ENCODE measurements at regions not wholly inside any gene's neighbourhood (a gene's known extent, or its start where the extent isn't known, plus 50 kb on each side); places are given as distances from the start of the nearest gene placed in this dataset.

- in situ Hi-C loops (cut with HindIII; ENCODE audit: low pct_unique_long_range_greater_than_20kb, low sequenced_read_pairs): no loop called here
- no peak for DNase-seq (ENCODE audit: low read depth)
Observed at GRCh38 chr14:54188064-54188666, 208.6 kb upstream of the CDKN3 start.

DNA sequence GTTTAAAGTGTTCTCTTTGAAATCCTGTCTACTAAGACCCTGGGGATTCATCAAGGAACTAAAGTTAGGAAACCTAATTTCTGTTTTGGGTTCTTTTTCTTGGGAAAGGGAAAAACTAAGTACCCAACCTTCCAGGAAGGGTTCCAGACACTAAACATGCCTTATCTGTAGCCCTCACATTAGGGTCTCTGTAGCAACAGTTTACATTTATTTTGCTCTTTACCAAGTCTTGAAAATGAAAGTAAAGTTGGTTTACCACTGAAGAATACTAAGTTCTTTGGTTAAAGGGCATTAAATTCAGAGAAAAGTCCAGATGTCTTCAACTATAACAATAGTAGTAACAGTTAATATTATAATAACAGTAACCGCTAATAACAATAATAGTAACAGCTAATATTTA lies 207.5 kb upstream of the CDKN3 start:
- DNase-seq (ENCODE audit: low read depth): no peak
- in situ Hi-C loops (cut with HindIII; ENCODE audit: low pct_unique_long_range_greater_than_20kb, low sequenced_read_pairs): no loop called here

DNA sequence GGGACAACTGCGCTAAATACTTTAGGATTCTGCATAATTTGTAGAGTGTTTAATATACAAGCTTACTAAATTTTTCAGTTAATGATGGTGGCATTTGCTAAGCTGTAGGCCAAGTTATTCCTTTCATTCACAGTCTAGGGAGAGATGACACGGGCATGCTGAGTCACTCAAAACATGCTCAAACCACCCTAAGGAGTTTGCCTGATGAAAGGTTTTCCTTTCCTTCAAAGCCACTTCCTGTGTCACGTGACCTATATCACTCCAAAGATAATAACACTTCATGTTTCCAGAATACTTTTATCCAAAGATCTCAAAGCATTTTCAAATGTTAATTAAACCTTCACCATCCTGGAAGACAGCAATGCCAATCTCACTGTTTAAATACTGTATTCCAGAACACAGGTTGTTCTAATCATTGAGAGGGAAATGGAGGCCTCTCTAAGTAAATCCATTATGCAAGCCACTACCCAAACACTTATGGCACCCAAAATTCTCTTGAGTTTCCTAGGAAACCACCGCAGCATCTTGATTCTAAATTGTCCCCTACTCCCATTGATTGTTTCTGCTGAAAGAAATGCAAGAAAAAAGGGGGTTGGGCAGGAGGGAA lies 207.0 kb upstream of the CDKN3 start:
- in situ Hi-C loops (cut with HindIII; ENCODE audit: low pct_unique_long_range_greater_than_20kb, low sequenced_read_pairs): no loop called here
- DNase-seq (ENCODE audit: low read depth): peak; percentile 31

GRCh38 chr14:54191846-54192245 lies 205.0 kb upstream of the CDKN3 start:
- in situ Hi-C loops (cut with HindIII; ENCODE audit: low pct_unique_long_range_greater_than_20kb, low sequenced_read_pairs): no loop called here
- no peak for DNase-seq (ENCODE audit: low read depth)

DNA sequence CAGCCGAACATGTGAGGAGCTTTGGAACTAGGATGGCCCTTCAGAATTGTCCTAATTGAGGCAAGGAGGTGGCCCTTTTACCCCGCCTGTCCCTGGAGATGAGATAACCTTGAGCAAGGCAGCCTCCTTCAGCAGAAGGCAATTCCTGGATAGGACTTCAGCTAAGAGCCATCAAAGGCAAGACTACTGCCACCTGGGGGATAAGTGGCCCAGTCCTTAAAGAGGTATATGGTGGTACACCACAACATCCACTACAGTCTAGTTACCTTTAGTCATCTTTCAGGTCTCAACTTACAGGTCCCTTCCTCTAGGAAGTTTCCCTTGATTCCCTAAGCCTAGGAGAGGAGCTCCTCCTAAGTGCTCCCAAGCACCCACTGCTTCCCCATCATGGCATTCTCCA lies 204.2 kb upstream of the CDKN3 start:
- in situ Hi-C loops (cut with HindIII; ENCODE audit: low pct_unique_long_range_greater_than_20kb, low sequenced_read_pairs): no loop called here

DNA sequence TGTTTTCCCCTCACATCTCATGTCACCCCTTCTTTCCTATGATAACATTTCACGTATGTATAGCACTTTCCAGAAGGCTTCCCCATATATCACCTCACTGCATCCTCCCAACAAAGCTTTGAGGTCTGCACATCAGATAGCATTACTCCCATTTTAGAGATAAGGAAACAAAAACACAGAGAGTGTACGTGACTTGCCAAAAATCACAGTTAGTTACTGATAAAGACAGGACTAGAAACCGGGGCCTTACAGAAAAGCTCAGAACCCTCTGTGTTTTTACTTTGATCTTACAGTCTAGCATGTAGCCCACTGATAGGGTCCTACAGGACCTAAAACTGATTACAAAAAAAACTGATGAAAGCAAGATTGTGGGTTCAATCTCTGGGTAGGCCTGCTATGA lies 202.9 kb upstream of the CDKN3 start:
- in situ Hi-C loops (cut with HindIII; ENCODE audit: low pct_unique_long_range_greater_than_20kb, low sequenced_read_pairs): no loop called here

More for the DNA sequence above, 204.2 kb upstream of the CDKN3 start:
- DNase-seq (ENCODE audit: low read depth): no peak

GRCh38 chr14:54194501-54194900 lies 202.3 kb upstream of the CDKN3 start:
- DNase-seq (ENCODE audit: low read depth): no peak
- in situ Hi-C loops (cut with HindIII; ENCODE audit: low pct_unique_long_range_greater_than_20kb, low sequenced_read_pairs): no loop called here

More for the DNA sequence above, 202.9 kb upstream of the CDKN3 start:
- no peak for DNase-seq (ENCODE audit: low read depth)

- no peak for DNase-seq (ENCODE audit: low read depth)
- in situ Hi-C loops (cut with HindIII; ENCODE audit: low pct_unique_long_range_greater_than_20kb, low sequenced_read_pairs): no loop called here
Observed at GRCh38 chr14:54197369-54197768, 199.4 kb upstream of the CDKN3 start.

GRCh38 chr14:54200726-54201125 lies 196.1 kb upstream of the CDKN3 start:
- no peak for DNase-seq (ENCODE audit: low read depth)
- in situ Hi-C loops (cut with HindIII; ENCODE audit: low pct_unique_long_range_greater_than_20kb, low sequenced_read_pairs): no loop called here

DNA sequence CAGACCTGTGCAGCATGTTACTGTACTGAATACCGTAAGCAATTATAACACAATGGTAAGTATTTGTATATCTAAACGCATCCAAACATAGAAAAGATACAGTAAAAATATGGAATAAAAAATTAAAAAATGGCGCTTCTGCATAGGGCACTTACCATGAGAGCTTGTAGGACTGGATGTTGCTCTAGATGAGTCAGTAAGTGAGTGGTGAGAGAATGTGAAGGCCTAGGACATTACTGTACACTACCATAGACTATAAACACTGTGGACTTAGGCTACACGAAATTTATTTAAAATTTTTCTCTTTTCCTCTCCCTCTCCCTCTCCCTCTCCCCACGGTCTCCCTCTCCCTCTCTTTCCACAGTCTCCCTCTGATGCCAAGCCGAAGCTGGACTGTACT lies 194.5 kb upstream of the CDKN3 start:
- in situ Hi-C loops (cut with HindIII; ENCODE audit: low pct_unique_long_range_greater_than_20kb, low sequenced_read_pairs): no loop called here
- no peak for DNase-seq (ENCODE audit: low read depth)

DNA sequence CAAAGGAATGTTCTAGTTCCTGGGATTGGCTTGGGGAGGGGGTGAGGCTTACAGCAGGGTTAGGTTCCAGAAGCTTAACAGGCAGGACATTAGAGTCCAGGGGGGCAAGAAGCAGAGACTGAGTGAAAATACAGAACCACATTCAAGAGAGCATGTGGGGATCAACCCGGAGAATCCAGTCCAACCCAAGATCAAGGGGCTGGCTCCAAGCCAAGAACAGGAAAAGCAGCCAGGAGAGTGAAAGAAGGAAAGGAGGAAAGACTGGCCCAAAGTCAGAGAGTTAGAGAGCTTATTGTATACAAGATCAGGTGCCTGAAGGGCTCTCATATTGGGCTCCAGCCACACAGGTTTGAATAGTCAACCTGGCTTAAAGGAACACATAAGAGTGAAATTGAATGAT lies 190.3 kb upstream of the CDKN3 start:
- in situ Hi-C loops (cut with HindIII; ENCODE audit: low pct_unique_long_range_greater_than_20kb, low sequenced_read_pairs): no loop called here
- DNase-seq (ENCODE audit: low read depth): no peak

DNA sequence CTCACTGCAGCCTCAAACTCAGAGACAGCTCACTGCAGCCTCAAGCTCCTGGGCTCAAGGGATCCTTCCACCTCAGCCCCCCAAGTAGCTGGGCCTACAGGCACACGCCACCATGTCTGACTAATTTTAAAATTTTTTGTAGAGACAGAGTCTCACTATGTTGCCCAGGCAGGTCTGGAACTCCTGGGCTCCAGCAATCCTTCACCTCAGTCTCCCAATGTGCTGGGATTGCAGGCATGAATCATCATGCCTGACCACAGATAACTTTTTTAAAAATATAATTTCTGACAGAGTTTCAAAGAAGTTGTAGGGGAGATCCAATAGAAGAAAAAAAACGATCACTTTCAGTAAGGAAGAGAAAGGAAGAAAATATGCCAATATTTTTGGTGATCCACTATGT lies 189.7 kb upstream of the CDKN3 start:
- in situ Hi-C loops (cut with HindIII; ENCODE audit: low pct_unique_long_range_greater_than_20kb, low sequenced_read_pairs): no loop called here
- DNase-seq (ENCODE audit: low read depth): no peak

DNA sequence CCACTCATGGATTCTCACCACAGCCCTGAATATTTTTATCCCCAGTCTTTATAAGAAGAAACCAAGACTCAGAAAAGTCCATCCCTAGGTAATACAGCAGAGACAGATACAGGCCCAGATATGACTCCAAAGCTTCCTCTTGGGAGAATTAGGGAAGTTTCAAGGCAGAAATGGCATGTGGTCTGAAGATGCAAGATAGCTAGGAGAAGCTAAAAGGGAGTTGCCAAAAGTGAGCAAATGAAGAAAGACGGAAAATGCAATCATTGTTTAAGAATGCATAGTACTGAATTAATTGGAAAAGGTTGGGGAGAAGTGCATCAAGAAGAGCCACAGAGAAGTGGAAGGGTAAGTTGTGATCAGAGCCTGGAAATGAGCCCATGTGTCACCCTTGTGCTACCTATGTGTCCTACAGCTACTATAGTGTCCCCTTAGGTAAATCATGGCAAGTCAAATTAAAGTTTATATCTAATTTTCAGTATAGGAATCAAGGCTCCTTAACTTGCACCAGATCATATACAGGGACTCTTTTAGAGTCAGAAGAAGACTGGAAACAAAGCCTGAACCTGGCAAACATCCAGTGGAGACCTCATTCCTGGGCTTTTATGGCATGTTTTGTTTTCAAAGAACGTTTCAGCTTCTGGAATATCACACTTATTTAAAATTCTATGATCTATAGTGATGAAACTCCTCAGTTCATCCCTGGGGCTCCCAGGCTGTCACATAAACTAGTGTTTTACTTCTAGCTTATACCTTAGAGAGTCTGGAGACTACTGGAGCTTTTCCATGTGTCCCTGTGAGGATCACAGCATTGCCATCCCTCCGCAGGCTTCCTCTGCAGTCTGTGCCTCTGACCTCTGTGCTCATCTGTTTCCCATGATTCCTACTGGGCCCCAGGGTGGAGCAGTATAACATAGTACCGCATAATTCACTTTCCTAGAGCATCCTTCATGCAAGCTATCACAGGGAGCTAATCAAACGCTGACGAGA lies 189.0 kb upstream of the CDKN3 start:
- in situ Hi-C loops (cut with HindIII; ENCODE audit: low pct_unique_long_range_greater_than_20kb, low sequenced_read_pairs): no loop called here
- DNase-seq (ENCODE audit: low read depth): no peak

DNA sequence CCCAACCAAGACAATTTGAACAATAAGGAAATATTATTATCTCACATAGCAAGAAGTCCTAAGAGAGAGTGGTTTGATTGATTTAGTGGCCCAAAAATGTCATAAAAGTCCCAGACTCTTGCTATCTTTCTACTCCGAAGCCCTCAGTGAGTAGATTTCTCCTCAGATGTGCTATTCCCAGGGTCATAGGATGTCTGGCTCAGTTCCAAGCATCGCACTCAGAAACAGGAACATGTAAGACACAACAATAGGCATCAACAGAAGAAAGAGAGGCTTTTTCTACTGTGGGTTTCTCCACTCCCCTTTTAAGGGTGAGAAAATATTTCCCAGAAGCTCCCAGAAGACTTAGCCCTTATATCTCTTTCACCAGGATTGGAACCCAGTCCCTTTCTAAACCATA lies 188.1 kb upstream of the CDKN3 start:
- in situ Hi-C loops (cut with HindIII; ENCODE audit: low pct_unique_long_range_greater_than_20kb, low sequenced_read_pairs): no loop called here
- no peak for DNase-seq (ENCODE audit: low read depth)

- in situ Hi-C loops (cut with HindIII; ENCODE audit: low pct_unique_long_range_greater_than_20kb, low sequenced_read_pairs): no loop called here
- no peak for DNase-seq (ENCODE audit: low read depth)
Observed at GRCh38 chr14:54209511-54210250, 187.1 kb upstream of the CDKN3 start.

GRCh38 chr14:54211551-54212308 lies 185.1 kb upstream of the CDKN3 start:
- peak; percentile 4 for DNase-seq (ENCODE audit: low read depth)
- in situ Hi-C loops (cut with HindIII; ENCODE audit: low pct_unique_long_range_greater_than_20kb, low sequenced_read_pairs): no loop called here

GRCh38 chr14:54213536-54213935 lies 183.3 kb upstream of the CDKN3 start:
- no peak for DNase-seq (ENCODE audit: low read depth)
- in situ Hi-C loops (cut with HindIII; ENCODE audit: low pct_unique_long_range_greater_than_20kb, low sequenced_read_pairs): no loop called here

DNA sequence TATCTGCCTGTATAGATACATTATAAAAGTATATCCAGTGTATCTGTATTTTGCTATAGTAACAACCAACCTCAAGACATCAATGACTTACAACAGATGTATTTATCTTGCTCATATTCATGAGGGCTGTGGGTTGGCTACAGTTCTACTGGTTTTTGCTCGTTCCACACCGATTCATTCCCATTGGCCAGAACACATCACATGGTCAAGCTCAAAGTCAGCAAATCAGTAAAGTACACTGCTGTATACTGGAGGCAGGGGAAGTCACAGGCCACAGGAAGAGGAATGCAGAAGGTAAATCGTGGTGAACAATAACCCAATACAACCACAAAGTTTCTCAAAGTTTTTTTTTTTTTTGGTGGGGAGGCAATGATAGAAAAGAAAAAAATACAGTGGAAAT lies 180.0 kb upstream of the CDKN3 start:
- DNase-seq (ENCODE audit: low read depth): no peak
- in situ Hi-C loops (cut with HindIII; ENCODE audit: low pct_unique_long_range_greater_than_20kb, low sequenced_read_pairs): no loop called here

Measured in Caki2 (cell line).